GM12873 (cell line): ENCODE measurements at regions not wholly inside any gene's neighbourhood (a gene's known extent, or its start where the extent isn't known, plus 50 kb on each side); places are given as distances from the start of the nearest gene placed in this dataset.

Source experiments
- TF ChIP-seq, protein P1 (sequence below): IDR thresholded peaks from 2 replicates; pipeline ENCODE4 v1.5.1; 2012; ENCODE audit warnings: low read depth, mild to moderate bottlenecking, moderate library complexity, low read length, control low read depth; ENCODE audit not compliant: insufficient read depth; ENCODE audit errors: missing control alignments

DNA sequence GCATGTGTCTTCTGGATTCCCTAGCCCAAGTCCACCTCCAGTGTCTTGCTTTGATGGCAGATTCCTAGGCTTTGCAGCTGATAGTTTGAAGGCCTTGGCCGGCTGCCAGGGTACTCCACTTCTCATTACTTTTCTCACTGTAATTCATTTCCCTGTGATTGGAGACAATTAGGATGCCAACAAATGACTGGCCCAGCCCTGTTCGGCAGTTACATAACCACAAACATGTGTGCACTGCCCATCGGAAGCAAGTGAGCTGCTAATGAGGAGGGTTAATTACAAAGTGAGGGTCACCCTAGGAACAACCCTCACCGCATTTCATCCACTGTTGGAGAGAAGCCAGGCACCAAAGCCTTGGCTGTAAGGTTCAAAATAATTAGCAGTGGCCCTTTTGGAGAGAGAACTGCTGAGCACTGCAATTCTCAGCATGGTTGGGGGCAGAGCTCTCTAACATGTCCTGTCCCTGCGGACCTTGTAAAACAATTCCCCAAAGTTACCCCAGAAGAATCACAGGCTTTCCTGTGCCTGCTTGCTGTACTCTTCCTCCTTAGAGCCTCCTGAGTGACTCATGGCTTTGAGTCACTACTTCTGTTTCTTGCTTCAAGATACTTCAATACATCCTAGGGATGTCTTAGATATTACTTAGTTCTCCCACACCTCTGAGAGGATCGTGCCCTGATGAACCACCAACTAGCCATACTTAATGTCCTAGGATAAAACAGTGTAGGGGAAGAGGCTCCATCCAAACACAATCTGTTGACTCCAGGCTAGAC is 109.7 kb upstream of the GALNT18 start:
- TF ChIP-seq, protein P1, sequence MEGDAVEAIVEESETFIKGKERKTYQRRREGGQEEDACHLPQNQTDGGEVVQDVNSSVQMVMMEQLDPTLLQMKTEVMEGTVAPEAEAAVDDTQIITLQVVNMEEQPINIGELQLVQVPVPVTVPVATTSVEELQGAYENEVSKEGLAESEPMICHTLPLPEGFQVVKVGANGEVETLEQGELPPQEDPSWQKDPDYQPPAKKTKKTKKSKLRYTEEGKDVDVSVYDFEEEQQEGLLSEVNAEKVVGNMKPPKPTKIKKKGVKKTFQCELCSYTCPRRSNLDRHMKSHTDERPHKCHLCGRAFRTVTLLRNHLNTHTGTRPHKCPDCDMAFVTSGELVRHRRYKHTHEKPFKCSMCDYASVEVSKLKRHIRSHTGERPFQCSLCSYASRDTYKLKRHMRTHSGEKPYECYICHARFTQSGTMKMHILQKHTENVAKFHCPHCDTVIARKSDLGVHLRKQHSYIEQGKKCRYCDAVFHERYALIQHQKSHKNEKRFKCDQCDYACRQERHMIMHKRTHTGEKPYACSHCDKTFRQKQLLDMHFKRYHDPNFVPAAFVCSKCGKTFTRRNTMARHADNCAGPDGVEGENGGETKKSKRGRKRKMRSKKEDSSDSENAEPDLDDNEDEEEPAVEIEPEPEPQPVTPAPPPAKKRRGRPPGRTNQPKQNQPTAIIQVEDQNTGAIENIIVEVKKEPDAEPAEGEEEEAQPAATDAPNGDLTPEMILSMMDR: no peak

DNA sequence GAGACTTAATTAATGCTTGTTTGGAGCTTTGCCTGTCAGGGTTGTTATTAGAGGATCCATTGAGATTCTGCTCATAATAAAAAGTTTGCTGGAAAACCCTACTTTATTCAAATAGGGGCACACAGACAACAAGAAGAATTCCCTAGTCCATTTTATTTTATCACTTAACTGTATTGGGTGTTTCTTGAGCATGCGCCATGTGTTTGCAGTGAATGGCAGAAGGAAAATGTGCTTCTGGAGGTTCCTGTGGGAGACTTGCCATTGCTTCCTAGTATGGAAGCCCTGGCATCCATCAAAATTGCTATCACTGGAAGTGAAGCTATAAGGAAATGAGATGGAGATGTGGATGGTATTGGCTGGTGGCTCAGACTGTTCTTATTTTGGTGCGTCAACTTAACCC is 106.6 kb upstream of the GALNT18 start:
- TF ChIP-seq, protein P1: no peak

DNA sequence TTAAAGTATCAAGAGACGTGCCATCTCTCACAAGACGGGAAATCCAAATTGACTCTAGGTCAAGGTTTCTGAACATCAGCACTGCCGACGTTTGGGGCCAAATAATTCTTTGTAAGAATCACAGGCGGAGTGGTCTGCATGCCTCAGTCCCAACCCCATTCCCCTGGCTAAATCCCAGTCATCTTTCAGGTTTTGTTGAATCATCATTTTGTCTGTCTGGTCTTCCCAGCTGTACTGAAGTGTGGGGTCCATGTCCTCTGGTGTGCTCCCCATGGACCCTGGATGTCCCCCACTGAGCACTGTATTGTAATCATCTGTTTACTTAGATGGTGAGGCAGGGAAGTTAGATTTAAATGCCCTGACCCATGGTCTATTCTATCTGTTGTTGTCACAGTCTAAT is 103.6 kb upstream of the GALNT18 start:
- TF ChIP-seq, protein P1: no peak

DNA sequence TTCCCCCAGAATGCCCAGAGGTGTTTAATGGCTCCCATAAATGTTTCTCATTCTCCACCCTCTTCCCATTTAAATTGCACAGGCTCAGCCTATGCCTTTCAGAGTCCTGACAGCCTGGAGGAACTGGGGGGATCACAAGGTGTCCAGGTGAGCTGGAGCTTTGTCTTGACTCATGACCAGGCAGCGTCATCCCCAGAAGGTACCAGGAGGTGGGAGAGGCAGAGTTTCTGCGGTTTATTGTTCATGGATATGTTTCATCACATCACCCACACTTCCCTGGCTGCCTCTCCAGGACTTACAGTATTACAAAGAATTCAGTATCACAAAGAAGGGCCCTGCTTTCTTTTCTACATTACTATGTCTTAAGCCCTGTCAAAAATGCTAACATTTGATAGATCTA is 103.2 kb upstream of the GALNT18 start:
- TF ChIP-seq, protein P1: no peak

DNA sequence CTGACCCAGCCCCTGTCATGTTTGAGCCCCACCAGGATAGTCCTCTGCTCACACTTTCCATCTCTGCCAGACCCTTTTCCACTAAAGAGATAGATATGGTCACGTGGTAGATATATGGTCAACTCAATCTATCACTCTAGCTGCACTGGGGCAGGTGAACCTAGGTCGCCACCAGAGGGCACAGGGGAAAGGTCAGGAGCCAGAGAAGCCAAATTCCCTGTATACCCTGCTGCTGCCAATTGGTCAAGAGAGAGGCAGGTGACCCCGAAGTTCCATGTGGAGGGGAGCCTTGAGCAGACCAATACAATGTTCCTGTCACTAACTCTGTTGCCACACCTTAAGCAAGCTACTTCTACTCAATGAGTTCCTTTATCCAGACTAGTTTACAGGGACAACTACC is 101.1 kb upstream of the GALNT18 start:
- TF ChIP-seq, protein P1: no peak

DNA sequence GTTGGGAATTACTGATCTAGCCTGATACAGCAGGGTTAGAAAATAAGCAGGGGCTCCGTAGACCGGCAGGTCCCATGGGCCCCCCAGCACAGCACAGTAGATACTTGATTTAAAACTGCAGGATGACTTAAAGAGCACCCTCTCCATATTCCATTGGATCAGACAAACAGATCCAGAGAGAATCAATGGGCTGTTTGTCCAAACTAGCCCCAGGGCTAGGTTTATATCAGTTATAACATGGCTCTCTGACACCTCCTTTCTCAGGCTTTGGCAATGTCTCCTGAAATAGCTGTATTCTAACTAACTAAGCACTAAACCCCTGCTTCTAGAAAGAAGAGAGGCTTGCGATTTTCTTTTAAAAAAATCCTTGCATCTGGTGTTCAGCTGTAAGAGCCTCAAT is 100.4 kb upstream of the GALNT18 start:
- TF ChIP-seq, protein P1: no peak

DNA sequence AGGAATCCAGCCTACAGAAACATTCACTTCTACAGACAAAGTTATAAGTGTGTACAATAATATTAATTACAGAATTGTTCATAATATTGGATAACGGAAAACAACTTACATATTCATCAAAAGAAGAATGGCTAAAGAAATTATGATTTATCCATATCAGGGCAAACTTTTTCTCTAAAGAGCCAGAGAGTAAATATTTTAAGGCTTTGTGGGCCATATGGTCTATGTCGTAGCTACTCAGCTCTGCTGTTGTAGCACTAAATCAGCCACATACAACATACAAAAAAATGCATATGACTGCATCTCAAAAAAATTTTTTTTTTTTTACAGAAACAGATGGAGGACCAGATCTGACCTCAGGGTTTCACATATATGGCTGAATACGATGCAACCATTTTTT is 96.7 kb upstream of the GALNT18 start:
- TF ChIP-seq, protein P1: no peak
